Uterus (tissue), 2 donors: ENCODE measurements at regions not wholly inside any gene's neighbourhood (a gene's known extent, or its start where the extent isn't known, plus 50 kb on each side); places are given as distances from the start of the nearest gene placed in this dataset.

ENCODE experiments used
- CTCF ChIP-seq, 4 experiments: fragments of 200-600 bp in 2 of 4; fragments of 450-650 bp in 2 of 4; sonication (generic) in 2 of 4; IDR thresholded peaks; one replicate each; pipeline ENCODE4 v1.5.1; 2016 to 2019; ENCODE audit warnings: antibody characterized with exemption in 4 of 4, mild to moderate bottlenecking in 2 of 4, moderate library complexity in 1 of 4
- POLR2A ChIP-seq, 2 donors: fragments of 450-650 bp; IDR thresholded peaks; one replicate each; pipeline ENCODE4 v1.6.1; 2016; ENCODE audit warnings: antibody characterized with exemption in 2 of 2, mild to moderate bottlenecking in 1 of 2, moderate library complexity in 1 of 2

GRCh38 chr10:10873289-10873688, 144.4 kb upstream of the CELF2 start:
- TF ChIP-seq POLR2A (IDR thresholded peaks at IDR 0.05), result no peak
- TF ChIP-seq CTCF (IDR thresholded peaks at IDR 0.05), result no peak
